SU-DHL-6 (cell line): ENCODE measurements at regions not wholly inside any gene's neighbourhood (a gene's known extent, or its start where the extent isn't known, plus 50 kb on each side); places are given as distances from the start of the nearest gene placed in this dataset.

ENCODE experiments used
- H2AFZ ChIP-seq: fragments of 200-600 bp; sonication (generic); 2 replicates; pipeline ENCODE4 v1.6.1; 2014; ENCODE audit warnings: low read depth, mild to moderate bottlenecking, moderate library complexity, mixed read lengths, antibody characterized with exemption, low read length; ENCODE audit not compliant: severe bottlenecking
- H3F3A ChIP-seq: fragments of 200-600 bp; shearing (Covaris generic); 2 replicates; pipeline ENCODE4 v1.6.0; 2016; ENCODE audit warnings: antibody characterized with exemption, mild to moderate bottlenecking; ENCODE audit not compliant: insufficient read depth
- H3K27ac ChIP-seq: fragments of 200-600 bp; sonication (generic); 2 replicates; pipeline ENCODE4 v1.5.1; 2016; ENCODE audit warnings: low read depth, mild to moderate bottlenecking, low read length, moderate library complexity, mixed read lengths
- H3K27me3 ChIP-seq: fragments of 200-600 bp; sonication (generic), shearing (Covaris generic); 2 replicates; pipeline ENCODE4 v1.6.0; 2014; ENCODE audit warnings: mild to moderate bottlenecking, low read length
- H3K36me3 ChIP-seq: fragments of 200-600 bp; sonication (generic); 2 replicates; pipeline ENCODE4 v1.6.1; 2014; ENCODE audit warnings: mild to moderate bottlenecking, low read length, mixed read lengths
- H3K4me2 ChIP-seq: fragments of 300-600, 200-600 bp; shearing (Covaris generic), sonication (generic); 2 replicates; pipeline ENCODE4 v1.6.0; 2014; ENCODE audit warnings: low read length, low read depth, mild to moderate bottlenecking; ENCODE audit not compliant: poor library complexity, severe bottlenecking
- H3K4me3 ChIP-seq: fragments of 200-600 bp; sonication (generic); 2 replicates; pipeline ENCODE4 v1.5.1; 2014; ENCODE audit warnings: antibody characterized with exemption, low read length, mild to moderate bottlenecking, mixed read lengths; ENCODE audit not compliant: insufficient read depth, poor library complexity, severe bottlenecking
- H3K79me2 ChIP-seq: fragments of 200-600 bp; sonication (generic); 2 replicates; pipeline ENCODE4 v1.6.1; 2014; ENCODE audit warnings: mild to moderate bottlenecking, low read length, moderate library complexity; ENCODE audit not compliant: insufficient read depth
- H3K9ac ChIP-seq: fragments of 200-600 bp; sonication (generic); 2 replicates; pipeline ENCODE4 v1.7.0; 2014; ENCODE audit warnings: mild to moderate bottlenecking, low read length
- H3K9me2 ChIP-seq: fragments of 200-600 bp; sonication (generic); replicated peaks from 2 replicates; pipeline ENCODE4 v1.6.1; 2014; ENCODE audit warnings: low read length; ENCODE audit not compliant: insufficient read depth
- H3K9me3 ChIP-seq: fragments of 200-600 bp; sonication (generic); 2 replicates; pipeline ENCODE4 v1.6.1; 2014; ENCODE audit warnings: low read length, mixed read lengths; ENCODE audit not compliant: insufficient read depth
- H4K20me1 ChIP-seq: fragments of 200-600 bp; sonication (generic); 2 replicates; pipeline ENCODE4 v1.6.1; 2014; ENCODE audit warnings: low read depth, mild to moderate bottlenecking, antibody characterized with exemption, low read length, moderate library complexity, mixed read lengths
- CTCF ChIP-seq: fragments of 200-600 bp; sonication (generic); IDR thresholded peaks from one replicate; pipeline ENCODE4 v1.5.1; 2017; ENCODE audit warnings: antibody characterized with exemption, mild to moderate bottlenecking, low read length, moderate library complexity; ENCODE audit not compliant: insufficient read depth, poor library complexity, severe bottlenecking
- EZH2phosphoT487 ChIP-seq: fragments of 200-600 bp; sonication (generic), shearing (Covaris generic); conservative IDR thresholded peaks from 2 replicates; pipeline ENCODE4 v1.6.1; 2018; ENCODE audit warnings: mild to moderate bottlenecking, antibody characterized with exemption, low read length, moderate library complexity, mixed read lengths

GRCh38 chr2:142190805-142191204, 60.0 kb upstream of the LRP1B start:
- H3K79me2 ChIP-seq, result no peaks in the 10 kb centered on the region
- no peaks in the 10 kb centered on the region for H3K9me3 ChIP-seq
- no peaks in the 10 kb centered on the region for H3K27me3 ChIP-seq
- H3K9ac ChIP-seq, result no peak overlapping the region
- TF ChIP-seq CTCF (no peak), EZH2phosphoT487 (no peak)
- H2AFZ ChIP-seq, result no peak overlapping the region
- H3K27ac ChIP-seq, result no peak overlapping the region
- H3F3A ChIP-seq, result no peaks in the 10 kb centered on the region
- no peak overlapping the region for H3K4me2 ChIP-seq
- H3K4me3 ChIP-seq, result no peak overlapping the region
- H3K9me2 ChIP-seq, result no peaks in the 10 kb centered on the region
- no peaks in the 10 kb centered on the region for H3K36me3 ChIP-seq
- H4K20me1 ChIP-seq, result no peaks in the 10 kb centered on the region

- no peak overlapping the region for H3K4me3 ChIP-seq
- no peak overlapping the region for H3K9ac ChIP-seq
- H3K27me3 ChIP-seq, result no peaks in the 10 kb centered on the region
- no peaks in the 10 kb centered on the region for H3K79me2 ChIP-seq
- H4K20me1 ChIP-seq, result no peaks in the 10 kb centered on the region
- H3K9me2 ChIP-seq, result no peaks in the 10 kb centered on the region
- H2AFZ ChIP-seq, result no peak overlapping the region
- H3F3A ChIP-seq, result no peaks in the 10 kb centered on the region
- H3K9me3 ChIP-seq, result no peaks in the 10 kb centered on the region
- no peak for TF ChIP-seq EZH2phosphoT487
- TF ChIP-seq CTCF, result no peak
- H3K36me3 ChIP-seq, result no peaks in the 10 kb centered on the region
- no peak overlapping the region for H3K4me2 ChIP-seq
- H3K27ac ChIP-seq, result no peak overlapping the region
Measured at GRCh38 chr2:142189501-142189900, 58.7 kb upstream of the LRP1B start.

- H3K9me2 ChIP-seq, result no peaks in the 10 kb centered on the region
- H3K4me2 ChIP-seq, result no peak overlapping the region
- no peaks in the 10 kb centered on the region for H3K27me3 ChIP-seq
- H3K79me2 ChIP-seq, result no peaks in the 10 kb centered on the region
- H3K9ac ChIP-seq, result no peak overlapping the region
- H3K4me3 ChIP-seq, result no peak overlapping the region
- no peak overlapping the region for H2AFZ ChIP-seq
- no peak overlapping the region for H3K27ac ChIP-seq
- TF ChIP-seq EZH2phosphoT487, result no peak
- no peak for TF ChIP-seq CTCF
- no peaks in the 10 kb centered on the region for H3K36me3 ChIP-seq
- H3F3A ChIP-seq, result no peaks in the 10 kb centered on the region
- H4K20me1 ChIP-seq, result no peaks in the 10 kb centered on the region
- no peaks in the 10 kb centered on the region for H3K9me3 ChIP-seq
Measured at GRCh38 chr2:142188562-142188961, 57.7 kb upstream of the LRP1B start.
